SU-DHL-6 (cell line): ENCODE measurements at regions not wholly inside any gene's neighbourhood (a gene's known extent, or its start where the extent isn't known, plus 50 kb on each side); places are given as distances from the start of the nearest gene placed in this dataset.
A peak's percentile ranks its signal among the peaks of the same experiment; 100 is the strongest.

Source experiments
- H2AFZ ChIP-seq: fragments of 200-600 bp; sonication (generic); 2 replicates; pipeline ENCODE4 v1.6.1; 2014; ENCODE audit warnings: low read depth, mild to moderate bottlenecking, moderate library complexity, mixed read lengths, antibody characterized with exemption, low read length; ENCODE audit not compliant: severe bottlenecking
- H3F3A ChIP-seq: fragments of 200-600 bp; shearing (Covaris generic); 2 replicates; pipeline ENCODE4 v1.6.0; 2016; ENCODE audit warnings: antibody characterized with exemption, mild to moderate bottlenecking; ENCODE audit not compliant: insufficient read depth
- H3K27ac ChIP-seq: fragments of 200-600 bp; sonication (generic); 2 replicates; pipeline ENCODE4 v1.5.1; 2016; ENCODE audit warnings: low read depth, mild to moderate bottlenecking, low read length, moderate library complexity, mixed read lengths
- H3K27me3 ChIP-seq: fragments of 200-600 bp; sonication (generic), shearing (Covaris generic); 2 replicates; pipeline ENCODE4 v1.6.0; 2014; ENCODE audit warnings: mild to moderate bottlenecking, low read length
- H3K36me3 ChIP-seq: fragments of 200-600 bp; sonication (generic); 2 replicates; pipeline ENCODE4 v1.6.1; 2014; ENCODE audit warnings: mild to moderate bottlenecking, low read length, mixed read lengths
- H3K4me2 ChIP-seq: fragments of 300-600, 200-600 bp; shearing (Covaris generic), sonication (generic); 2 replicates; pipeline ENCODE4 v1.6.0; 2014; ENCODE audit warnings: low read length, low read depth, mild to moderate bottlenecking; ENCODE audit not compliant: poor library complexity, severe bottlenecking
- H3K4me3 ChIP-seq: fragments of 200-600 bp; sonication (generic); 2 replicates; pipeline ENCODE4 v1.5.1; 2014; ENCODE audit warnings: antibody characterized with exemption, low read length, mild to moderate bottlenecking, mixed read lengths; ENCODE audit not compliant: insufficient read depth, poor library complexity, severe bottlenecking
- H3K79me2 ChIP-seq: fragments of 200-600 bp; sonication (generic); 2 replicates; pipeline ENCODE4 v1.6.1; 2014; ENCODE audit warnings: mild to moderate bottlenecking, low read length, moderate library complexity; ENCODE audit not compliant: insufficient read depth
- H3K9ac ChIP-seq: fragments of 200-600 bp; sonication (generic); 2 replicates; pipeline ENCODE4 v1.7.0; 2014; ENCODE audit warnings: mild to moderate bottlenecking, low read length
- H3K9me2 ChIP-seq: fragments of 200-600 bp; sonication (generic); replicated peaks from 2 replicates; pipeline ENCODE4 v1.6.1; 2014; ENCODE audit warnings: low read length; ENCODE audit not compliant: insufficient read depth
- H3K9me3 ChIP-seq: fragments of 200-600 bp; sonication (generic); 2 replicates; pipeline ENCODE4 v1.6.1; 2014; ENCODE audit warnings: low read length, mixed read lengths; ENCODE audit not compliant: insufficient read depth
- H4K20me1 ChIP-seq: fragments of 200-600 bp; sonication (generic); 2 replicates; pipeline ENCODE4 v1.6.1; 2014; ENCODE audit warnings: low read depth, mild to moderate bottlenecking, antibody characterized with exemption, low read length, moderate library complexity, mixed read lengths
- EZH2phosphoT487 ChIP-seq: fragments of 200-600 bp; sonication (generic), shearing (Covaris generic); conservative IDR thresholded peaks from 2 replicates; pipeline ENCODE4 v1.6.1; 2018; ENCODE audit warnings: mild to moderate bottlenecking, antibody characterized with exemption, low read length, moderate library complexity, mixed read lengths
- TF ChIP-seq, protein P1 (sequence below): fragments of 200-600 bp; sonication (generic); IDR thresholded peaks from one replicate; pipeline ENCODE4 v1.5.1; 2017; ENCODE audit warnings: antibody characterized with exemption, mild to moderate bottlenecking, low read length, moderate library complexity; ENCODE audit not compliant: insufficient read depth, poor library complexity, severe bottlenecking

DNA sequence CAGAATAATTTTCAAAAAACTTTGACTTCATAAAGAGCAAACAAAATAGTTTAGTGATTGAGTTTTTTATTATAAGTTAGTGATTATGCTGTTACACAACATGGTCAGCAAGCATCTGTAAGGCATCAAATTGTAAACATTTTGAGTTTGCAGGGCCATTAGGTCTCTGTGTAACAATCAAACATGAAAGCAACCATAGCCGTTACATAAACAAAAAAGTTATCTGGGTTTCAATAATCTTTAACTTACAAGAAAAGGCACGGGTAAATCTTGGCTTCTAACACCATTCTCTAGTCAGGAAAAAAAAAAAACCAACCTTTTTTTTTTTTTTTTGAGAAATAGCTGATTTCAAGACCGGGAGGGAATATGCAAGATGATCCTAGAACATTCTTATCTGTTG lies 1941.1 kb downstream of the PCDH7 start:
- Histone ChIP-seq H3K27ac (no peak overlapping the region), H3K9me2 (no peaks in the 10 kb centered on the region), H2AFZ (peak overlapping the region; percentile 68), H3K27me3 (no peaks in the 10 kb centered on the region), H3K9ac (no peak overlapping the region), H3K4me3 (no peak overlapping the region), H4K20me1 (no peaks in the 10 kb centered on the region), H3K36me3 (no peaks in the 10 kb centered on the region), H3K4me2 (no peak overlapping the region), H3K79me2 (no peaks in the 10 kb centered on the region), H3K9me3 (0 out of 2 replicates have a peak, but pooled peaks cover 4% of the 10 kb centered on the region), H3F3A (no peaks in the 10 kb centered on the region)
- TF ChIP-seq, protein P1, sequence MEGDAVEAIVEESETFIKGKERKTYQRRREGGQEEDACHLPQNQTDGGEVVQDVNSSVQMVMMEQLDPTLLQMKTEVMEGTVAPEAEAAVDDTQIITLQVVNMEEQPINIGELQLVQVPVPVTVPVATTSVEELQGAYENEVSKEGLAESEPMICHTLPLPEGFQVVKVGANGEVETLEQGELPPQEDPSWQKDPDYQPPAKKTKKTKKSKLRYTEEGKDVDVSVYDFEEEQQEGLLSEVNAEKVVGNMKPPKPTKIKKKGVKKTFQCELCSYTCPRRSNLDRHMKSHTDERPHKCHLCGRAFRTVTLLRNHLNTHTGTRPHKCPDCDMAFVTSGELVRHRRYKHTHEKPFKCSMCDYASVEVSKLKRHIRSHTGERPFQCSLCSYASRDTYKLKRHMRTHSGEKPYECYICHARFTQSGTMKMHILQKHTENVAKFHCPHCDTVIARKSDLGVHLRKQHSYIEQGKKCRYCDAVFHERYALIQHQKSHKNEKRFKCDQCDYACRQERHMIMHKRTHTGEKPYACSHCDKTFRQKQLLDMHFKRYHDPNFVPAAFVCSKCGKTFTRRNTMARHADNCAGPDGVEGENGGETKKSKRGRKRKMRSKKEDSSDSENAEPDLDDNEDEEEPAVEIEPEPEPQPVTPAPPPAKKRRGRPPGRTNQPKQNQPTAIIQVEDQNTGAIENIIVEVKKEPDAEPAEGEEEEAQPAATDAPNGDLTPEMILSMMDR, result no peak
- TF ChIP-seq EZH2phosphoT487, result no peak

DNA sequence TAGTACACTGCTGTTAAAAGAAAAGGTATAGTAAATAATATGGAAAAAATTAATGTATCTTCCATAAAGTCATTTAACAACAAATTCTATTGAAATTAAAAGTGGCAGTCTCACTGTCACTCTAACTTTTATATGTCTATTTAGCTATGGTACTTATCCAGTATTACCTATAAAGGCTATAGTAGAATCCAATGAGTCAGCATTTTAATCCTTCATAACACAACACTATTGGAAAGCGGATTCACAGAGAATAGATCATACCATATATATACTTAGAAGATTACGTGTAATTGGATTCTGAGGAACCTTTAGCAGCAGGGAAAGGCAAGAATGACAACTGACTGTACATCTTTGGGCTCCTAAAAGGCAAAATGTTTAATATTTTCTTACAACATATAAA lies 1942.6 kb downstream of the PCDH7 start:
- no peak overlapping the region for H3K4me3 ChIP-seq
- TF ChIP-seq, protein P1, result no peak
- no peak for TF ChIP-seq EZH2phosphoT487

DNA sequence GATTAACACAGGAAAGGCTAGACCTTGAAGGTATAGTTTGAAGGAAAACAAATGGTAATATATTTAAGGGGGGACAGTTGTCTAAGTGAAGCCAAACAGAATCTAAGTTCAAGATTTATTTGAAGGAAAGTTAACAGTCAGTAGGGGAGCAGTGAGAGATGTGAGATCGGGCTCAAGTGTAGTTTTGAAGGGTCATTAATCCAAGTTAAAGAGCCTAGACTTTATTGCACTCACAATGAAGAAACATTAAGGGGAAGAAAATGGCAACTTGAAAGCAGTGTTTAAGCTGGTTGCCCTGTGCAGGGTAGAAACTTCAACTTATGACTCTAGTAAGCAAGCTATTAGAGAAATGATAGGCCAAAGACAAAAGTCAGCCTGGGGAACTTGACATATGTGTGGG lies 1952.2 kb downstream of the PCDH7 start:
- Histone ChIP-seq H3K27ac (no peak overlapping the region), H2AFZ (peak overlapping the region; percentile 77), H3K79me2 (no peaks in the 10 kb centered on the region), H3K36me3 (no peaks in the 10 kb centered on the region), H3K4me3 (no peak overlapping the region), H3K9me3 (peaks cover 14% of the 10 kb centered on the region; the same call in 1 of the 2 replicates), H3K27me3 (no peaks in the 10 kb centered on the region), H3K9ac (no peak overlapping the region), H3K9me2 (no peaks in the 10 kb centered on the region), H3F3A (no peaks in the 10 kb centered on the region), H4K20me1 (no peaks in the 10 kb centered on the region), H3K4me2 (no peak overlapping the region)
- TF ChIP-seq, protein P1, result no peak
- TF ChIP-seq EZH2phosphoT487, result no peak

More for the DNA sequence above, 1942.6 kb downstream of the PCDH7 start:
- Histone ChIP-seq H3F3A (no peaks in the 10 kb centered on the region), H3K27me3 (no peaks in the 10 kb centered on the region), H4K20me1 (no peaks in the 10 kb centered on the region), H3K36me3 (no peaks in the 10 kb centered on the region), H2AFZ (peak overlapping the region; percentile 48), H3K9me3 (0 out of 2 replicates have a peak, but pooled peaks cover 4% of the 10 kb centered on the region), H3K4me2 (no peak overlapping the region), H3K27ac (no peak overlapping the region), H3K9me2 (no peaks in the 10 kb centered on the region), H3K79me2 (no peaks in the 10 kb centered on the region), H3K9ac (no peak overlapping the region)
